ENCODE measurements at regions not wholly inside any gene's neighbourhood (a gene's known extent, or its start where the extent isn't known, plus 50 kb on each side); places are given as distances from the start of the nearest gene placed in this dataset.

DNA sequence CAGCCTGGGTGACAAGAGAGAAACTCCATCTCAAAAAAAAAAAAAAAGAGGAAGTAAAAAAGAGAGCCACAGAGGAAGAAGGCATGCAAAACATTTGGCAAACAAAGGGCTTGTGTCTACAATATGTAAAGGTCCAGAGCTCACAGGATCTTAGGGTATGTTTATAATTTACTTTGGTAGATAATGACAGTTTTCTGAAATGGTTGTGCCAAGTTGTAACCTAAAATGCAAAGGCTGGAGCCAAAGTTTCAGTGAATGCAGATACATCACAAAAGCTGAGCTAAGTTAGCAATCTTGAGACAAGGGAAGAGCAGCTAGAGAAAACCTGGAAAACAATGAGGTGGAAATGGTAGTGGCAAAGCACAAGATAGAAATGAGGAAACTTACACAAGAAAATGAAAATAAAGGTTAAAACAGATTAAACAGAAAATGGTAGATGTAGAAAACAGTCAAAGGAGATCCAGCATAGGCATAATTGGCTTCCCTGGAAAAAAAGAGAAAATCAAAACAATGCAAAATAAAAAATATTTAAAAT, 77.5 kb upstream of the HK2 start:
- TF ChIP-seq, protein P1, sequence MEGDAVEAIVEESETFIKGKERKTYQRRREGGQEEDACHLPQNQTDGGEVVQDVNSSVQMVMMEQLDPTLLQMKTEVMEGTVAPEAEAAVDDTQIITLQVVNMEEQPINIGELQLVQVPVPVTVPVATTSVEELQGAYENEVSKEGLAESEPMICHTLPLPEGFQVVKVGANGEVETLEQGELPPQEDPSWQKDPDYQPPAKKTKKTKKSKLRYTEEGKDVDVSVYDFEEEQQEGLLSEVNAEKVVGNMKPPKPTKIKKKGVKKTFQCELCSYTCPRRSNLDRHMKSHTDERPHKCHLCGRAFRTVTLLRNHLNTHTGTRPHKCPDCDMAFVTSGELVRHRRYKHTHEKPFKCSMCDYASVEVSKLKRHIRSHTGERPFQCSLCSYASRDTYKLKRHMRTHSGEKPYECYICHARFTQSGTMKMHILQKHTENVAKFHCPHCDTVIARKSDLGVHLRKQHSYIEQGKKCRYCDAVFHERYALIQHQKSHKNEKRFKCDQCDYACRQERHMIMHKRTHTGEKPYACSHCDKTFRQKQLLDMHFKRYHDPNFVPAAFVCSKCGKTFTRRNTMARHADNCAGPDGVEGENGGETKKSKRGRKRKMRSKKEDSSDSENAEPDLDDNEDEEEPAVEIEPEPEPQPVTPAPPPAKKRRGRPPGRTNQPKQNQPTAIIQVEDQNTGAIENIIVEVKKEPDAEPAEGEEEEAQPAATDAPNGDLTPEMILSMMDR (IDR thresholded peaks at IDR 0.05; ENCODE audit: borderline replicate concordance) = no peak
- Histone ChIP-seq H3K36me3 (no peaks in the 10 kb centered on the region), H3K27ac (replicated peaks) (no peak overlapping the region), H3K4me1 (no peaks in the 10 kb centered on the region), H3K4me3 (no peak overlapping the region), H3K9me3 (replicated peaks) (peaks cover 25% of the 10 kb centered on the region), H3K27me3 (ENCODE audit: low read depth) (no peaks in the 10 kb centered on the region)
- DNase-seq = no peak
- intact Hi-C loops (cut with micrococcal nuclease) = no loop called here

DNA sequence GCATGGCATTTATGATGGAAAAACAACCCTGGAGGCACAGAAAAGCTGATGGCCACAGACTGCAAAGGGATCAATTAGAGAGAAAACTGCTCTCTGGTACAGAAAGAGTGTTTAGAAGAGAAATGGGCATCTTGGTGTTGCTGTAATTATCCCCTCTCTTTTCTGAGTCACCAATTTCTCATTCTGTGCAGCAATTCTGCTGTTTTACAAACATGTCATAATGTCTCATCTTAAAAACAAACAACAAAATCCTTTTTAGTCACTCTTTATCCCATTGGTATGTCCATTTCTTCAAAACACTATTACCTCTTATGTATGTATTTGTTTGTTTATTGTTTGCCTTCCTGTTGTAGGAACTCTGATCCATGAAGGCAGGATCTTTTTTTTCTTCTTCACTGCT, 73.9 kb upstream of the HK2 start:
- H3K4me3 ChIP-seq = no peak overlapping the region
- H3K9me3 ChIP-seq (replicated peaks) = peaks cover 25% of the 10 kb centered on the region
- no peaks in the 10 kb centered on the region for H3K36me3 ChIP-seq
- TF ChIP-seq, protein P1 (IDR thresholded peaks at IDR 0.05; ENCODE audit: borderline replicate concordance) = no peak
- no peak overlapping the region for H3K27ac ChIP-seq (replicated peaks)
- DNase-seq = no peak
- H3K4me1 ChIP-seq = no peaks in the 10 kb centered on the region
- intact Hi-C loops (cut with micrococcal nuclease) = no loop called here
- no peaks in the 10 kb centered on the region for H3K27me3 ChIP-seq (ENCODE audit: low read depth)

DNA sequence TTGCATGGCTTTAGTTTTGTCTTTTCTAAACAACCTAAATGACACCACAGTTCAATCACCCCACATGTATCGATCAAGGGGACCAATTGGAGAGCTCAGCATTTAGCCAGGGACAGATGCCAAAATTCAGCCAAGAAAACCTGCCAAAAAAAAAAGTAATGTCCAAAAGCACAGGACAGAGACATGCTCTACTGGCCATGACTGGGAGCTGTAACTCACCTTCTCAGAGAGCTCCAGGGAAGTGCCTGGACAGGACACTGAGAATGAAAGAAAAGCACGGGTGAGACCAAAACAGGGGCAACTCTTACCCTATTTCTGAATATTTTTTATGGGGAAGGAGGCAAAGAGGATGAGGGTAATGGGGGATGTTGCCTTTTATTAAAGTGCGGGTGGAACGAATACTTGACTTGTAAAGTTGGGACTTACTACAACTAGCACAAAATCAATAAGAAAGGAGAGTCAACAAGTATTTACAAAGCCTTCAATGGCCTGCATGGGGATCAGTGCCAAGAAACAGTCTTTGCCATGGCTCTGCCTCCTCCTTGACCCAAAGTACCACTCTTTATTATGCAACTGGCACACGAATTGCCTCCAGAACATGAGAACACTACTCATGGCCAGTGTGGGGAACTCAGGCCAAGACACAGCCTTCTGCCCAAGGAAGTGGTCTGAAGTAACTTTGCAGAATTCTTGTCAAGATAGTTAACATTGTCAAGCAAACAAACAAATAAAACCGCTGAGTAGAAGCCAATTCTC, 72.9 kb upstream of the HK2 start:
- intact Hi-C loops (cut with micrococcal nuclease) = no loop called here
- H3K4me3 ChIP-seq = no peak overlapping the region
- no peaks in the 10 kb centered on the region for H3K27me3 ChIP-seq (ENCODE audit: low read depth)
- H3K4me1 ChIP-seq = no peaks in the 10 kb centered on the region
- peaks cover 17% of the 10 kb centered on the region for H3K9me3 ChIP-seq (replicated peaks)
- H3K27ac ChIP-seq (replicated peaks) = no peak overlapping the region
- TF ChIP-seq, protein P1 (IDR thresholded peaks at IDR 0.05; ENCODE audit: borderline replicate concordance) = no peak
- no peaks in the 10 kb centered on the region for H3K36me3 ChIP-seq
- no peak for DNase-seq

DNA sequence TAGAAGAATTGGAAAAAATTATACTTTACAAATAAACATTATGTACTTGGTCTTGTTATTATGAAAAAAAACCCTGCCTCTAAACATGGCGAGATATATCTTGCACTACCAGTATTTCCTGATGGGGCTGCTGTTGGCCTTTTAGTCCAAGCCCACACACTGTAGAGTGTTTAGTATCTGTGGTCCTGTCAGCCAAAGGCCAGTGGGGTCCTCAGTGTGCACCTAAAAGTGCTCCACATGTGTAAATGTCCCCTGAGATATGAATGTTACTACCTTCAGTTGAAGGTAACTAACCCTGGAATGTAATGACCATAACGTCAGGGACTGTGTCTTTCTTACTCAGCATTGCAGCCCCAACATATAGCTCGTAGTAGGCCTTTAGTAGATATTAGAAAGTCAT, 71.1 kb upstream of the HK2 start:
- no peak overlapping the region for H3K4me3 ChIP-seq
- H3K27me3 ChIP-seq (ENCODE audit: low read depth) = no peaks in the 10 kb centered on the region
- H3K9me3 ChIP-seq (replicated peaks) = no peaks in the 10 kb centered on the region
- intact Hi-C loops (cut with micrococcal nuclease) = no loop called here
- H3K36me3 ChIP-seq = no peaks in the 10 kb centered on the region
- TF ChIP-seq, protein P1 (IDR thresholded peaks at IDR 0.05; ENCODE audit: borderline replicate concordance) = no peak
- peaks cover 4% of the 10 kb centered on the region for H3K4me1 ChIP-seq
- H3K27ac ChIP-seq (replicated peaks) = no peak overlapping the region
- DNase-seq = no peak

DNA sequence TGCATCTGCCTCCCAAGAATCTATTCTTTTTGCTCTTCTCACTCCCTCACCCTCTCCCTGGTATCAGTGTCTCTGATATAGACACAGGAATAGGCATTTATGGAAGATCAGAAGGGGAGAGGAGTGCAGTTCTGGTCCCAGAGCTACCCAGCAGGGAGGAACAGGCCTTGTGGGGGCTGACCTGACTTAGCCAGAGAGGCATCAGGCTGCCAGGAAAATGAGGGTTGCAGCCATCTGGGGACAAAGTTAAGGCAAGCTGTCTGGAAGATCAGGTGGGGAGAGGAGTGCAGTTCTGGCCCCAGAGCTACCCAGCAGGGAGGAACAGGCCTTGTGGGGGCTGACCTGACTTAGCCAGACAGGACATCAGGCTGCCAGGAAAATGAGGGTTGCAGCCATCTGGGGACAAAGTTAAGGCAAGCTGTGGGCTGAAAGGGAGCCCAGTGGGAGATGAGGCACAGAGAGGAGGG, 69.9 kb upstream of the HK2 start:
- peaks cover 15% of the 10 kb centered on the region for H3K4me1 ChIP-seq
- no peak for DNase-seq
- H3K9me3 ChIP-seq (replicated peaks) = no peaks in the 10 kb centered on the region
- no peak overlapping the region for H3K27ac ChIP-seq (replicated peaks)
- no peaks in the 10 kb centered on the region for H3K36me3 ChIP-seq
- H3K4me3 ChIP-seq = no peak overlapping the region
- H3K27me3 ChIP-seq (ENCODE audit: low read depth) = no peaks in the 10 kb centered on the region
- TF ChIP-seq, protein P1 (IDR thresholded peaks at IDR 0.05; ENCODE audit: borderline replicate concordance) = no peak
- intact Hi-C loops (cut with micrococcal nuclease) = no loop called here
